SH-SY5Y (cell line): ENCODE measurements at regions not wholly inside any gene's neighbourhood (a gene's known extent, or its start where the extent isn't known, plus 50 kb on each side); places are given as distances from the start of the nearest gene placed in this dataset.

Experiments
- GATA2 ChIP-seq: IDR thresholded peaks from 2 replicates; pipeline ENCODE4 v1.6.1; 2011; ENCODE audit warnings: mild to moderate bottlenecking, low read depth, low read length
- GATA3 ChIP-seq: IDR thresholded peaks from 2 replicates; pipeline ENCODE4 v1.6.1; 2011; ENCODE audit warnings: low read depth, mild to moderate bottlenecking, low read length, moderate library complexity

DNA sequence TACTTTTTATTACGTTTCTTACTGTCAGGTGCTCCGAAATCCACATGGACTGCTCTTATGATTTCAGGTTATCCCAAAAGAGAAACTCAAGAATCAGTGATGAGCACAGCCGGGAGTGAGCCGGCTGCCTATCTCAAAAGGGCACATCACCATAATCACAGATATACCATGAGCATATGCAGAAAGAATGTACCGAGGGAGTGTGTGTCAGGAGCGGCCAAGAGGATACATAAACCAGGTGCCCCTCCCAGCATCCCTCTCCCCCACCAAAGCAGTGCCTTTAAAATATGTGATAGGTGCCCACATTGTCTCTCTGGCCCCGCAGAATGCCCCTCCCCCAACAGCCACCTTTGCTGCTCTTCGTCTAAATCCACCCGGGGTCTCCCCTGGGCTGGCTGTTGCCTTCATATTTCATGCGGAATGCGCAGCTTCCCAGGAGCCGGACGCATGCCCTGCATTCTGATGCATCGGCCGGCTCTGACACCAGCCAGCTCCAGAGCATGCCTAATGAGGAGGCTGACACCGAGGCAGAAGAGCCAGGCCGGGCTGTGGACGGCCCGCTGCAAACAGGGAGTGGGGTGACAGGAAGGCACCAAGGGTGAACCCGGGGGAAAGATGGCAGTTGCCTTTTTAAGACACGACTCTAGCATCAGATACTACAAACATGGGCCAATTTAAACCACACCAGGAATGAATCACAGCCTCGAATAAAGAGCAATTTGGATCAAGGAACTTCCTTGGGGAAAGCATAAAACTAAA is 652.3 kb downstream of the BNC2 start:
- no peak for TF ChIP-seq GATA2
- TF ChIP-seq GATA3, result no peak

DNA sequence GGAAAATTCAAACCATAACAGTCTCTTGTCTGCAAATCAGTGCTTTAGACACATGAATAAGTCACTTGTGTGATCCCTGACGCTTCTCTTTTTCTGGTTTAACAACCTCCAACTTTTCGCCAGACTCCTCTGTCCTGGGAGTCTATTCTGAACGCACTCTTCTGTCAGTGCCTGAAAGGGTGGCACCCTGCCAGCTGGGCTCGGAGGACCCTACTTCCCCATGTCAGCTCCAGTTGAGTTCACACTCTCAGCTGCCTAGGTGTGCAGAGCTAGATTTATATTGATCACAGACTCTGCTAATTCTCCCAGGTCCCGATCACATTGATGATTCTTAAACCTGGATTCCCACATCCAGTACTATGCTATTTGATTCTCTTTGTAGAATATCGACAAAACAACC is 649.1 kb downstream of the BNC2 start:
- no peak for TF ChIP-seq GATA3
- TF ChIP-seq GATA2, result no peak

DNA sequence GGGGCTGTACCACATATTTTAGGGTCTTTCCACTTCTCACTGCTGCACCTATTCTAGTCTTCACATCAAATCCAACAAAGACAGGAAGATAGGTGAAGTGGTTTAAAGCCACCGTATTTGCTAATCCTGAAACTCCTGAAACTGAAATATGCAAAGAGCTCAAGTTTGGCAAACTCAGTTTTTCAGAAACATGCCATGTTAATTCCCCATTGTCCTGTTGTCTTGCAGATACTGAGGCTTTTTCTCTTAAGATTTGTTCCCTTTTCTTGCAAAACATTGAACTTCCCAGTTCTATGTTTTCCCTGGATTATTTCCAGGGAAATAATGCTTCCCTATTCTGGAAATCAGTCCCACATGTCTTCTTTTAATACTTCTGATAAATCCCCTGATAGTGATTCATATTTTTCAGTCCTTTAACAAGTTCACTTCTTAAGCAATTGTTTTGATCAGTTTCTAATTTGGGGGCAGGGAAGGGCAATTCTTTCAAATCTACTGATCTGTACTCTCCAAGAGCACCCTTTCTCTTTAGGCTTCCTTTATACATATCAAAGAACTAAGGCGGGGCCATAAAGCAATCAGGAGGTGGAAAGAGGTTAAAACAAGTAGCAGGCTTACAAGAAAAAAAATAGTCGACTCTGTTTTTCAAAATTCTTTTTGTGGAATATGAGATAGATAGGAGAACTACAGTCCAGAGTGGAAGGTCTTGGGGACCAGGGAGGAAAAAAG is 648.5 kb downstream of the BNC2 start:
- TF ChIP-seq GATA2 (no peak), GATA3 (no peak)

DNA sequence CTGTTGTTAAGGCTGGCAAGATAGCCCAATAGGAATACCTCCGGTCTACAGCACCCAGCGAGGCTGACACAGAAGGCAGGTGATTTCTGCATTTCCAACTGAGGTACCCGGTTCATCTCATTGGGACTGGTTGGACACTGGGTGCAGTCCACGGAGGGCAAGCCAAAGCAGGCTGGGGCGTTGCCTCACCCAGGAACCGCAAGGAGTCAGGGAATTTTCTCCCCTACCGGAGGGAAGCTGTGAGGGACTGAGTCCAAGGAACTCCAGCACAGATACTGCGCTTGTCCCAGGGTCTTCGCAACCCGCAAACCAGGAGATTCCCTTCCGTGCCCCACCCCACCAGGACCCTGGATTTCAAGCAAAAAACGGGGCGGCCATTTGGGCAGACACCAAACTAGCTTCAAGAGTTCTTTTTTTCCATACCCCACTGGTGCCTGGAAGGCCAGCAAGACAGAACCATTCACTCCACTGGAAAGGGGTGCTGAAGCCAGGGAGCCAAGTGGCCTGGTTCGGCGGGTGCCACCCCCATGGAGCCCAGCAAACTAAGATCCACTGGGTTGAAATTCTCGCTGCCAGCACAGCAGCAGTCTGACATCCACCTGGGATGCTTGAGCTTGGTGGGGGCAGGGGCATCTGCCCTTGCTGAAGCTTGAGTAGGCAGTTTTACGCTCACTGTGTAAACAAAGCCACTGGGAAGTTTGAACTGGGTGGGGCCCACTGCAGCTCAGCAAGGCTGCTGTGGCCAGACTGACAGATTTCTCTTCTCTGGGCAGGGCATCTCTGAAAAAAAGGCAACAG is 647.2 kb downstream of the BNC2 start:
- no peak for TF ChIP-seq GATA3
- TF ChIP-seq GATA2, result no peak

DNA sequence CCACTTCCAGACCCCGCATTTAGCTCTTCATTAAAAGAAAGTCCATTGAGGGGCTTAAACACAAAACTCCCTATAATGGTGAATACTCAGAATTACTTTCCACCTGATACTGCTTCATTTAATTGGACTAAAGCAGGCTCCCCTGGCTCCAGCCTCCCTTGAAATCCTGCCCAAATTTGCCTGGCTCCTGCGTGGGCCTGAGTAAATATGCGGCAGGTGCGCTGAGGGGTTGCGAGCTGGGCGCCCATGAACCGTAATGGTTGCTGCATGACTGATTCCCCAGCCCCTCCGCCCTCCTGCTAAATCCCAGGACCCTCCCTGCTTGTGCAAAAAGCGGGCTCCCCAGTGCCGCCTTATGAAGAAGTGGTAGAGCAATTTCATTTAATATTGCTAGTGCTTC is 639.7 kb downstream of the BNC2 start:
- no peak for TF ChIP-seq GATA3
- no peak for TF ChIP-seq GATA2

DNA sequence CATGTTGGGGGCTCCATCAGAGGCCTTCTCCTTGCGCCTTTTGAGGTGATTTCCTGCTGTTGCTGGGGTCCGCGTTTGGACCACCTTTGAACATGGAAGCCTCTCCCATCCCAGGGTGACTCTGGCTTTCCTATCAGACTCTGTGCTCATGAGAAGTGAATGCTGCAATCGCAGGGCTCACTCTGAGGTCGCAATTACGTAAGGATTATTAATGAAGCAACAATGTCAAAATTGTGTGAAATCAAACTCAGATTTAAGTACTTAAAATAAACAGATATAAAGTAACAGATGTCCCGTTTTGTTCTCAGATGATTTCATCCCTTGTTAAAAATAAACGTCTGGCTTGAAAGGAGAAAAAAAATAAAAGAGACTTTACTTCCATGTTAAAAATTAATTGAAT is 634.2 kb downstream of the BNC2 start:
- no peak for TF ChIP-seq GATA3
- TF ChIP-seq GATA2, result no peak

DNA sequence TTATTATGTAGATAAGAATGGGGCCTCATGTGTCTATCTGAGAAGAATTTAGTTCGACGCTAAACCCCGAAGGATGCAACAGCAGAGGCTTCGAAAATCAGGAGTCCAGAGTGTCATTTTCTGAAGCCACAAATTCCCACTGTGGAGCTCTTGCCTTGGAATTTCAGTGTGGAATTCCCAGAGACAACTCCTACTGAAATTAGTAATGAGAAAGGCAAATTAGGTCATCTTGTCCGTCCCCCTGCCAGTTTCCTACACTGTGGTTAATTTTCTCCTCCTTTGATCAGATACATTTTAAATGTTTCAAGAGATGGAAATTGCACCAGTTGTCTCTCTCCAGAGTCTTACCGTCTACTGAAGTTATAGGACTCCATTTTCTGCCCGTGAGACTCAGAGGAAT is 633.6 kb downstream of the BNC2 start:
- TF ChIP-seq GATA2 (no peak), GATA3 (no peak)

DNA sequence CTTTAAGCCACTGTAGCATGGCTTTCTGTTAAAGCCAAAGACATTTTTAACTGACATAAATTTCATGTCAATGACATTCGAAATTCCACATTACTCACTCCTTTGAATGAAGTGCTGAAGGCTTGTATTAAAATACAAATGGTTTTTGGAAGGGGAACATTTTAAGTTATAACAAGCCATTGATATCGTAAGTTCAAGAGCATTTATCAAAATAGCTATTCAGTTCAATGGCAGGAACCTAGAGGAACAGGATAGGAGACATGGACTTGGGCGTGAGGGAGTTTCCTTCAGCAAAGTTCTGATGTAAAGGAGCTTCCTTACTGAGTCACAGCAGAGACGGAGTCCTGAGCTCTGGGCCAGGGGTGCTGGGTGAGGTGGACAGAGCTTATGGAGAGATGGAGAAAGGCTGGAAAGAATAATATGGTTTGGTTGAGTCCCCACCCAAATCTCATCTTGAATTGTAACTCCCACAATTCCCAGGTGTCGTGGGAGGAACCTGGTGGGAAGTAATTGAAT is 631.8 kb downstream of the BNC2 start:
- TF ChIP-seq GATA2 (no peak), GATA3 (no peak)

DNA sequence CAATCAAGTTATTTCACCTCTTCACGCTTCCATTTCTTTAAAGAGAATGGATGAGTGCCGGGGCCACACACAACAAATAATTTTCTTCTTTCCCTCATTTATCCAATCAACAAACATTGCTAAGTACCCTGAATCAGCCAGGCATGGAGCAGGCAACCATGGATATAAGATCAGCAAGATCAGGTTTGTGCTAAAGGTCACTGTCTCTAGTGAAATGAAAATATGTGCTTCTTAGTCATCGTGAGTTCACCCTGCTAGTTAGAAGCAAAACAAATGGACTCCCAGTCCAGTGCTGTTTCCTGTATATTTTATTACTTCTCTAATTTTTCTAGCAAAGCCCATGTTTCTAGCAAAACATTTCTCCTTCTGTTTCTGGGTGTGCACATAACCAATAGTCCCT is 629.2 kb downstream of the BNC2 start:
- TF ChIP-seq GATA3 (no peak), GATA2 (no peak)

DNA sequence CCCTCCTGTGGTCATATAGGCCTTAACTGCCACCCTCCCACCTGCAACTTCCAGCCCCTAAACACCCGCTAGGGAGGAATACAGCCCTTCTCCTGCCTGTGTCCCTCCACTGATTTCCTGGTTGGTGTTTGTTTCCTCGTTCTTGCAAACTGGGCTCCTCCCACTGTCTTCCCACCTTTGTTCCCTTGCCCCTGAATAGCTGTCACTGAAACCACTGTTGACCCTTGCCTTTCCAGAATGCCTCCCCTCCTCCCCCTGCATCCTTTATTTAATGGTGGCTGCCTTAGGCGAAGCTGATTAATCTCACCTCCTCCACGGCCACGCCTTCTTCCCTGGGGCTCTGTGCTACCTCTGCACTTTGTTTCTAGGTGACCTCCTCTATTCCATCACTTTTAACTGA is 626.7 kb downstream of the BNC2 start:
- TF ChIP-seq GATA2 (no peak), GATA3 (no peak)

DNA sequence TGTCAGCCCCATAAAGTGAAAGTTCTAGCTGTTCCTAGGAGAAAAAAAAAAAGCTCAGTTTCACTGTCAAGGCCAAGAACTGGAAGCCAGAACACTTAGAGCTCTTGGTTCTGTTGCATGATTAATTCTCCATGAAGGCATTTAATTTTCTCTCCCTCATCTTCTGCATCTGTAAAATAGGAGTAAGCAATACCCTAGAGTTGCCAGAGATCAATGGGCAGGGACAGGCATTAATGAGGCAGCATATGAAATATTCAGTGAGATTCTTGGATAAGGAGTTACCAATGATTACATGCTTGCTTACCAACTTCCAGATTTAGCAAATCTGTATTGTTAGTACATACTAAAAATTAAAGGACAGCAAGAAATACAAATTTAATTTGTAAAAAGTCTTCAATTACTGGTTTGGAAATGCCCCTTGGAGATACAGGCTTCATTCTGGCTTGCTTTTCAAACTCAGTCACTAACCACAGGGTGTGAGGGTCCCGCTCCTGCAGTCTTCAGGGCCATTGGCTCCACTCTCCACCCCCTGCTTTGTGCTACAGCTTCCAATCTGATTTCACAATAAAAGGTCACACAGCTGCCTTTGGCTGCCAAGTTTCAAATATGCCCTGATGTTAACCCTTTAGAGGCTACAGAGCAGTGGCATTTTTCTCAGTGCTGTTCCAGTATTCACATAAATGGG is 624.6 kb downstream of the BNC2 start:
- no peak for TF ChIP-seq GATA2
- no peak for TF ChIP-seq GATA3

DNA sequence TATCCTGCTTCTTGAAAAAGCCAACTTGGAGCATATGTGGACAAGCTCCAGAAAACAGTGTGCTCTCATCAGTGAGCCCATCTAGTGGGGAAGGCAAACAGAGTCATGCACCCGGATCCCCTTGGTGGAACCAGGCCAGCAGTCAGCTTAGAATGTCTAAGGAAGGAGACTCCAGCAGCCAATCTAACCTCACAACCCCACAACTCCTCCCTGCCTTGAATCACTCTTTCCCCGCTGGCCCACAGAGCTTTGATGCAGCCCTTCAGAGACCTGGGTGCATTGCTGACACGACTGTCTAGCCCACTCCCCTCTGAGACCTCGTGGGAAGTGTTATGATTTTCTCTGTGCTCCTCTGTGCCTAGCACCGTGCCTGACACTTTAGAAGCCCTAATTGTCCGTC is 623.7 kb downstream of the BNC2 start:
- no peak for TF ChIP-seq GATA3
- no peak for TF ChIP-seq GATA2

DNA sequence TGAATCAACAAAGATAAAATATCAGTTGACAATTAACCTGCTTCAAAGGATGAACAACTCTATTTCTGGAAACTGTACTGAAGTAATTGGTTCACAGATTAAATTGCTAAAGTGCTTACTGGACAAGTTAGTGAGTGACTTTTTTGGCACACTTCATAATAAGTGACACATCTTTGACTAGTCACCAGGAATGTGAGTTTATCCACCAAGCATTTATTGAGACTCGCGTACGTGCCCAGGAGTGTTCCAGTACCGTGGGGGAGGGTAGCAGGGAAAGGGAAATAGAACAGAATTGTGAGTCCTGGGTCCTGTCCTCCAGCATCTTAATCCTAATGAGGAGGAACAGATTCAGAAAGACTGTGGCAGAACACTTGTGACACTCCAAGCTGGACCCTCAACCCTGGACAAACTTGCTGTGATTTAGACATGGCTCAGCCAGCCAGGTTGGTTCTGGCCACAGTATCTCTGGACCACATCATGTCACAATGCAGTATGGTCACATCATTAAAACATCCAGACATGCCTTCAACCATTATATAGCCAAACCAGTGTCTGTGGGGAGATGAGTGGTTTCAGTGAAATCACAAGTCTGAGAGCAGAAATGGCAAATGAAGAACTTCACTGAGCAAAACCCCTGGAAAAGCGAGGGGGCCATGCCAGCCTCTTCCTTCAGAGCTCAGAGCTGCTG is 623.1 kb downstream of the BNC2 start:
- TF ChIP-seq GATA2 (no peak), GATA3 (no peak)
